ENCODE measurements at regions not wholly inside any gene's neighbourhood (a gene's known extent, or its start where the extent isn't known, plus 50 kb on each side); places are given as distances from the start of the nearest gene placed in this dataset.

GRCh38 chr11:87463486-87464102 lies 425.9 kb downstream of the TMEM135 start:
- no peak for TF ChIP-seq GATA2 (IDR thresholded peaks at IDR 0.05; ENCODE audit: low read depth, low read length)
- TF ChIP-seq GATA3 (IDR thresholded peaks at IDR 0.05; ENCODE audit: low read depth, low read length): no peak
